GM21825 (cell line): ENCODE measurements at regions not wholly inside any gene's neighbourhood (a gene's known extent, or its start where the extent isn't known, plus 50 kb on each side); places are given as distances from the start of the nearest gene placed in this dataset.

Experiments
- ATAC-seq: cut with Tn5 transposase; IDR thresholded peaks from one replicate; pipeline ENCODE4 v1.9.1; 2021; ENCODE audit warnings: mild to moderate bottlenecking, moderate library complexity; ENCODE audit not compliant: unreplicated experiment

DNA sequence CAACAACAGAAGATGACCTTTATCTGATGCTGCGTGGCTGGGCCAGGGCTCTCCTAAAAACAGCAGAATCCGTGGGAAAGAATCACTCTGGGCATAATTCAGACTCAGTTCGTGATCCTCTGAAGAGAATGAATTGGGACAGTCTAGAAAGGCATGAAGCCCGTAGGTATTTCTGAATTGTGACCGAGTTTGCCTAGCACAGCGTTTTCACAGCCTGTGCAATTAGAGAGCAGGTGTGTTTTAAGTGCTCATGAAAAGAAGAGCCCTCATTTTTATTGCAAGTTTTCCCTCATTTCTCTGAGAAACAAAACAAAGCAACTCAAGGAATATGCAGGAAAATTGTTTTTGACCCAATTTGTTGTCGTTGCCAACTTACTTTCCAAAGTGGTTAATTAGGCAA, 366.2 kb downstream of the WDR11 start:
- ATAC-seq: no peak

GRCh38 chr10:121221072-121221471, 369.9 kb downstream of the WDR11 start:
- ATAC-seq: no peak

DNA sequence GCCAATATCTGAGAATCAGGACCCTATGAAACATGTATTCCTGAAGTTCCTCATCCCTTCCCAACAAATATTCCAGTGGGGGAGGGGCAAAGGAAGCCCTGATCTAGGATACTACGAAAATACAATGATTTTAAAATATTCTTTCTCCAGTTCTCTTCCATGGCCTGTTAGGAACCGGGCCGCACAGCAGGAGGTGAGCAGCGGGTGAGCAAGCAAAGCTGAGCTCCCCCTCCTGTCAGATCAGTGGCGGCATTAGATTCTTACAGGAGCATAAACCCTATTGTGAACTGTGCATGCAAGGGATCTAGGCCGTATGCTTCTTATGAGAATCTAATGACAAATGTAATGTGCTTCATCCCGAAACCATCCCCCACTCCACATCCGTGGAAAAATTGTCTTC, 370.8 kb downstream of the WDR11 start:
- ATAC-seq: no peak

GRCh38 chr10:121222842-121223241, 371.7 kb downstream of the WDR11 start:
- ATAC-seq: no peak

GRCh38 chr10:121231079-121231478, 367.2 kb downstream of the FGFR2 start:
- no peak for ATAC-seq

- no peak for ATAC-seq
Observed at GRCh38 chr10:121232494-121232893, 365.8 kb downstream of the FGFR2 start.

DNA sequence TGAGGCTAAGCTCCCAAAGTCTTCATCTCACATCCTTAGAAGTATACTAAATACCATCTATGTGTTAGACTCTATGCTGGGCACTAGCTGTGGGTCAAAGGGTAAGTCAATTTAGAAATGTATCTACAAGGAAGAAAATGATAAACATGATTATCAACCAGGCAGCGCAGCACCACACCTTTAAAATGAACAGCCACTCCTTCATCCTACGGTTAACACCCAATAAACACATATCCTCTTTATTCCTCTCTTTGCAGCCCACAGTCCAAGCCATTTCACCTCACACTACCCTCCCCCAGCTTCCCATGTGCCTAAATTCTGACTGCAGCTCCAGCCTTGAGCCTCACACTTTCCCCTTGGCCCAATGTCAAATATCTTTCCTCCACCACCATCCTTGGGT, 362.6 kb downstream of the FGFR2 start:
- ATAC-seq: no peak

DNA sequence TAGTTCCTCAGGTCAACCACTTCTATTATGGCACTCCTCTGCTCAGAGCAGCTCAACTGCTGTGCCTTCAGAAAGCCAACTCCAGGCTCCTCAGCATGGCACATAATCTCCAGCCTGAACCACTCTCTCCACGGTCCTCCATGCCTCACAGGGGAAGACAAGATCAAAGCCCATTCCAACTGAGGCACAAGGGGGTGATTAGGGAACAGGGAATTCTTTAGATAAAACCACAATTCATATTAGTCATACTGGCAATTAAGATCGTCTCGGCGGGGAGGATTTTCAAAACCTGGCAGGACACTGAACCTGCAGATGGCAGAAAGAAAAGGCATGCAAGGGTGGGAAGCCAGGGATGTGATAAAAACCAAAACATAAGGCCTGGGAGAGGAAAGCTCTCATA, 361.6 kb downstream of the FGFR2 start:
- no peak for ATAC-seq

GRCh38 chr10:121237718-121238117, 360.5 kb downstream of the FGFR2 start:
- no peak for ATAC-seq

DNA sequence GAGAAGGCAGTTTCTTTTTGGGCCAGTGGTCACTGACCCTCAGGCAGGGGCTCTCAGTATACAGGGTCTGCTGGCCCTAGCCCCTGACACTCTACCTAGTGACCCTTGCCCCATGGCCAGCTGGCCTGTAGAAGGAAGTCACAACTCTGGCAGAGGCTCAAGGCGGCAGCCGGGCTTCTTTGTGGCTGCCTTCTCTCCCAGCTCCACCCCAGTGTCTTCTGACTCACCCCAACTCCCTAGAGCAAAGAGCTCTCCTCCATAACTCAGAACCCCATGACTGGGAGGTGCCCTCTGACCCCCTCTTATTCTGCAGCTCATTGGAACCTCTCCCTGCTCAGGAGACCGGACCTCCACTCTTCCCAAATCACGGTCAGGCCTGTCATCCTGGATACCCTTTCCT, 358.2 kb downstream of the FGFR2 start:
- ATAC-seq: no peak

GRCh38 chr10:121240556-121240955, 357.7 kb downstream of the FGFR2 start:
- ATAC-seq: no peak

DNA sequence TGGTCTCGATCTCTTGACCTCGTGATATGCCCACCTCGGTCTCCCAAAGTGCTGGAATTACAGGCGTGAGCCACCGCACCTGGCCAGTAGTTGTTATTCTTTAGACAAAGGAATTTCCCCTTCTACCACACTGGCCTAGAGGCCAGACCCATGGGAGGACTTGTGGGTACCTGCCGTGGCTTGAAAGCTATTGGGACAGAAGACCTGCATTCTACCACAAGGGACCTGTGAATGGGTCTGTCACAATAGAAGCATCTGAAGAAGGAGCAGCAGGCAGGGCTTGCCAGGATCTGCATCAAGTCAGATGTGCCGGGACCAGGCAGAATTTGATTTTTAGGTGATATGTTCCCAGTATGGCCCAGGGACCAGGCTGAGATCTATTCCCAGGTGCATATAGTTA, 356.9 kb downstream of the FGFR2 start:
- no peak for ATAC-seq

DNA sequence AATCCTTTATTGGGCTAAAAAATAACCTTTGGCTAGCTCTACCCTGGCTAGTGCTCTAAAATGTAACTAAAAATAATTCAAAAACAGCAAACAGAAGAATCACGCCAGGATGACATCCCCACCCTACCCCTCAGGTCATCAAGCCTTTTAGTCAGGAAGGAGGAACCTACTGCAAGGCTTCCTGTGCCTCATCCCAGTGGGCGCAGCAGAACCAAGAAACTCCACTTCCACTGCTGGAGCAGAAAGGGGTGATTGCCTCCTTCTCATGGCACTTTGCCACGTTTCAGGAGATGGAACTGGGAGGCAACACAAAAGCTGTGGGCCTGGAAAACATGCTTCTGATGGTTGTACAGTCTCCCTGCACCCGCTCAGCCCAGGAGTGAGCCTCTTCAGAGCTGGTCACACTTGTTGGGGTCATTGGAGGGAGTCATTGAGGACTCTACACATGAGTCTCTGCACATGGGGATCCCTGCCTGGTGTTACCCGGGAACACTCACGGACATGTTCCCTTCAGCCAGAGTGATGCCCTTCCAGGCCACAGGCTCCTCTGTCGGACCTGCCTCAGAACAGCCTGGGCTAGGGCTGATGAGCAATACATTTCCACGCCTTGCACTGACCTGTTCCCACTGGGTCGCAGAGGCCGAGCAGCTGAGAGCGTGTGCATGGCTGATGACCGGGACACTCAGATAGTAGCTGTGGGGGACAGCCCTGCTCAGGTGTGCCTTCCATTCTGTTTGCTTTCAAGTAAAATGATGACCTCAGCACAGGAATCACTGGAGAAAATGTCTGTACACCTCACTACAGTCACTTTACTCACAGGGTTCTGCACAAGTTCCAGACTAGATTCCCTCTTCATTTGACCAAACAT, 355.3 kb downstream of the FGFR2 start:
- no peak for ATAC-seq

GRCh38 chr10:121243609-121244241, 354.5 kb downstream of the FGFR2 start:
- ATAC-seq: no peak

DNA sequence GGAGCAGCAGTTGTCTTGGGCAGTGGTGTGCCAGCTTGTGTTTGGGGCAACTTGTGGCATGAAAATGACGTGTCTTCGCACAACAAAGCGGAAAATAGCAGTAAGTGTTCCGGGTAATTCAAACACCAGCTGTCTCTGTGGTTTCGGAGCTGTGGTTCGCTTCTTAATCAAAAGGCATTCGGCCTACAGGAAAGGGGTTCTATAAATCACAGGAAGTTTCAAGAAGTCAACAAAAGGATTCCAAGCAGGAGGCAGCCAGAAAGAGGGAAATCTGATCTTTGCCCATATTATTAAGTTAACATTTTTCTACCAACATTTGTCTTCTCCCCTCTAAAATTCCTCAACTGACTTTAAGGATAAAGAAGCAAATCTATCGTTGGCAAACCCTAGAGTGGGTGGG, 353.4 kb downstream of the FGFR2 start:
- ATAC-seq: no peak

GRCh38 chr10:121245754-121246153, 352.5 kb downstream of the FGFR2 start:
- no peak for ATAC-seq

DNA sequence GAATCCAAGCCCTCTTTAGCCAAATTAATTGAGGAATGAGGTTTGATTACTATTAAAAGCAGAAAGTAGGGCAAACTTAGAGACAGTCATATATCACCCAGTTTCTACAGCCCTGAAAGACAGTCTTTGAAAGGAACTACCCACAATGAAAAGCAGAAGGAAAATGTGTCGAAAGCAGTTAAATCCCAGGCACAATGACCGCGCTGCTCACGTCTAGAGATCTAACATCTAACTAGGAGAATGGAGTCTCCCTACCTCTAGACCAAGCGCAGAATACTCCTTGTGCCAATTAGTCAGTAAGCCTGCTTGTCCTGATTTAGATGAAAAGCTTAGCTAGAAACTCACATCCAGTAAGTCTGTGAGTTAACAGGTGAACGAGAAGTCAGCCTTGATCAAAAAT, 350.0 kb downstream of the FGFR2 start:
- no peak for ATAC-seq

- no peak for ATAC-seq
Observed at GRCh38 chr10:121250995-121251764, 347.1 kb downstream of the FGFR2 start.

DNA sequence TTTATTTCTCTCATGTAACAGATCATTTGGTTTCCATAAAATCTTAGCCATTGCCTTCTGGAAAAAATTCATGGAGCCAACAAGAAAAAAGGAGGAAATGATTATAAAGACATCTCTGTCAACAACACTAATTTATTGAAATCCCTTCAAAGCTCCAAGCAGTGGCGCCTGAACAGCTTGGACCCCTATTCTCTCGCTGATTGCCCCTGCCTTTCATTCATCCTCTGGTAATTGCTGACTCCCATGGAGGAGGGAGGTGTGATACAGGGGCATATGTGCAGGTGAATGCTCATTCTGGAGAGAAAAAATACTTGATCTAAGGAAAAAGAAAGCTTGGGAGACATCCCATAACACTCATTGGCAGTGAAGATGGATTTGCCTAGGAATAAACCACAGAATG, 345.5 kb downstream of the FGFR2 start:
- no peak for ATAC-seq

GRCh38 chr10:121260377-121260776, 337.9 kb downstream of the FGFR2 start:
- no peak for ATAC-seq

DNA sequence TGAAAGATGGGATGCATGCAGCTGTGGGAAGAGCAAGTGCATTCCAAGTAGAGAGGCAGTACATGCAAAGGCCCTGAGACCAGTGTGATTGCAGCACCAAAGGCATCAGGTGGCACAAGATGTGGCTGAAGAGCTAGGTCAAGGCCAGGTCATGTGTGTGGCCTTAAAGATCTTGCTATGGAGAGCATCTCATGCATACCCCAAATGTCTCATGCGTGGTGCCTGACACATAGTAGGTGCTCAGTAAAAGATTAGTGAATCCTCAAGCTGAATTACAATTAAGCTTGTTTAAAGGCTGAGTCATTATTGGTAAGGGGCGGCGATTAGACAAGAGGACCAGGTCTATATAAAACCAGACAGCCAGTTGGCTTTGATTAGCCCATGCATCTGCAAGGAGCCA, 336.6 kb downstream of the FGFR2 start:
- no peak for ATAC-seq
